Panc1 (cell line): ENCODE measurements at regions not wholly inside any gene's neighbourhood (a gene's known extent, or its start where the extent isn't known, plus 50 kb on each side); places are given as distances from the start of the nearest gene placed in this dataset.

ENCODE experiments used
- CTCF ChIP-seq: fragments of 450-650 bp; IDR thresholded peaks from 2 replicates; pipeline ENCODE4 v1.5.1; 2017; ENCODE audit warnings: mild to moderate bottlenecking
- POLR2AphosphoS5 ChIP-seq: IDR thresholded peaks from 2 replicates; pipeline ENCODE4 v1.6.1; 2012; ENCODE audit warnings: mild to moderate bottlenecking, low read depth, low read length, moderate library complexity
- REST ChIP-seq, 2 experiments: IDR thresholded peaks; 2 replicates each; pipeline ENCODE4 v1.6.1; 2011 to 2012; ENCODE audit warnings: low read depth in 2 of 2, control low read depth in 1 of 2, low read length in 1 of 2, mild to moderate bottlenecking in 1 of 2, moderate library complexity in 1 of 2; ENCODE audit not compliant: insufficient read depth in 1 of 2
- SIN3A ChIP-seq: IDR thresholded peaks from 2 replicates; pipeline ENCODE4 v1.6.1; 2012; ENCODE audit warnings: low read depth, mild to moderate bottlenecking, low read length, moderate library complexity, borderline replicate concordance; ENCODE audit not compliant: insufficient read depth
- TCF7L2 ChIP-seq: IDR thresholded peaks from 2 replicates; pipeline ENCODE4 v1.6.1; 2011; ENCODE audit warnings: mild to moderate bottlenecking, low read depth, low read length, inconsistent platforms

GRCh38 chr18:78406743-78407465 lies 572.7 kb upstream of the SALL3 start:
- TF ChIP-seq CTCF = no peak
- TF ChIP-seq POLR2AphosphoS5 = no peak
- no peak for TF ChIP-seq REST (IDR thresholded peaks at IDR 0.05; ENCODE audit: insufficient read depth in 1 of 2, low read depth in 2 of 2, low read length in 1 of 2)
- TF ChIP-seq SIN3A = no peak
- no peak for TF ChIP-seq TCF7L2
